ENCODE measurements at regions not wholly inside any gene's neighbourhood (a gene's known extent, or its start where the extent isn't known, plus 50 kb on each side); places are given as distances from the start of the nearest gene placed in this dataset.

GRCh38 chr2:195587966-195588365 lies 69.1 kb upstream of the SLC39A10 start:
- no peak for TF ChIP-seq EZH2 (IDR thresholded peaks at IDR 0.05; ENCODE audit: borderline replicate concordance, low read depth, low read length, poor library complexity, severe bottlenecking)
- TF ChIP-seq CTCF (conservative IDR thresholded peaks at IDR 0.05; ENCODE audit: low read depth, low read length), result no peak
